GM21515 (cell line): ENCODE measurements at regions not wholly inside any gene's neighbourhood (a gene's known extent, or its start where the extent isn't known, plus 50 kb on each side); places are given as distances from the start of the nearest gene placed in this dataset.

Experiments used
- ATAC-seq: cut with Tn5 transposase; IDR thresholded peaks from one replicate; pipeline ENCODE4 v1.9.1; 2021; ENCODE audit not compliant: unreplicated experiment

GRCh38 chr9:73219985-73220626 lies 68.4 kb downstream of the ANXA1 start:
- ATAC-seq: peak; percentile 63

- ATAC-seq: no peak
Observed at GRCh38 chr9:73223594-73223993, 71.9 kb downstream of the ANXA1 start.

GRCh38 chr9:73229543-73229942 lies 77.9 kb downstream of the ANXA1 start:
- no peak for ATAC-seq

- no peak for ATAC-seq
Observed at GRCh38 chr9:73230251-73230650, 78.6 kb downstream of the ANXA1 start.

- no peak for ATAC-seq
Observed at GRCh38 chr9:73231203-73231602, 79.5 kb downstream of the ANXA1 start.

- ATAC-seq: no peak
Observed at GRCh38 chr9:73233359-73234007, 81.8 kb downstream of the ANXA1 start.

- no peak for ATAC-seq
Observed at GRCh38 chr9:73234008-73234360, 82.3 kb downstream of the ANXA1 start.

- no peak for ATAC-seq
Observed at GRCh38 chr9:73237140-73237539, 85.5 kb downstream of the ANXA1 start.

- ATAC-seq: no peak
Observed at GRCh38 chr9:73239570-73240265, 88.1 kb downstream of the ANXA1 start.

- ATAC-seq: no peak
Observed at GRCh38 chr9:73243078-73243477, 91.4 kb downstream of the ANXA1 start.

GRCh38 chr9:73259086-73259696 lies 107.5 kb downstream of the ANXA1 start:
- ATAC-seq: no peak

GRCh38 chr9:73260506-73260905 lies 108.8 kb downstream of the ANXA1 start:
- no peak for ATAC-seq

GRCh38 chr9:73264631-73265030 lies 113.0 kb downstream of the ANXA1 start:
- ATAC-seq: no peak

GRCh38 chr9:73265876-73266275 lies 114.2 kb downstream of the ANXA1 start:
- no peak for ATAC-seq

- no peak for ATAC-seq
Observed at GRCh38 chr9:73269430-73270101, 117.9 kb downstream of the ANXA1 start.

- ATAC-seq: peak; percentile 61
Observed at GRCh38 chr9:73270967-73271721, 119.5 kb downstream of the ANXA1 start.

- ATAC-seq: no peak
Observed at GRCh38 chr9:73280113-73280512, 128.4 kb downstream of the ANXA1 start.

- no peak for ATAC-seq
Observed at GRCh38 chr9:73284377-73284776, 132.7 kb downstream of the ANXA1 start.

GRCh38 chr9:73294336-73294735 lies 142.7 kb downstream of the ANXA1 start:
- ATAC-seq: no peak

- no peak for ATAC-seq
Observed at GRCh38 chr9:73325983-73326382, 174.3 kb downstream of the ANXA1 start.

- ATAC-seq: no peak
Observed at GRCh38 chr9:73327149-73327548, 175.5 kb downstream of the ANXA1 start.
